Activated T-helper 1 cell treated with anti-CD3 and anti-CD28 coated beads, Interleukin-2, amount 50 U/mL, for 16 hours (primary cell): ENCODE measurements at regions not wholly inside any gene's neighbourhood (a gene's known extent, or its start where the extent isn't known, plus 50 kb on each side); places are given as distances from the start of the nearest gene placed in this dataset.
A peak's percentile ranks its signal among the peaks of the same experiment; 100 is the strongest.

ENCODE experiments used
- DNase-seq, 2 donors: peaks; one replicate each; pipeline ENCODE4 v3.0.0-alpha.2; 2020; ENCODE audit warnings: low read depth in 1 of 2, low spot score in 1 of 2

- DNase-seq = no peak
Observed at GRCh38 chr13:30151388-30151787, 156.0 kb downstream of the KATNAL1 start.

- no peak for DNase-seq
Observed at GRCh38 chr13:30149248-30149647, 158.1 kb downstream of the KATNAL1 start.

- no peak for DNase-seq
Observed at GRCh38 chr13:30148786-30149185, 158.6 kb downstream of the KATNAL1 start.

GRCh38 chr13:30148171-30148754 lies 159.1 kb downstream of the KATNAL1 start:
- DNase-seq = no peak

- DNase-seq = no peak
Observed at GRCh38 chr13:30147421-30147820, 159.9 kb downstream of the KATNAL1 start.

- no peak for DNase-seq
Observed at GRCh38 chr13:30147015-30147414, 160.3 kb downstream of the KATNAL1 start.

DNA sequence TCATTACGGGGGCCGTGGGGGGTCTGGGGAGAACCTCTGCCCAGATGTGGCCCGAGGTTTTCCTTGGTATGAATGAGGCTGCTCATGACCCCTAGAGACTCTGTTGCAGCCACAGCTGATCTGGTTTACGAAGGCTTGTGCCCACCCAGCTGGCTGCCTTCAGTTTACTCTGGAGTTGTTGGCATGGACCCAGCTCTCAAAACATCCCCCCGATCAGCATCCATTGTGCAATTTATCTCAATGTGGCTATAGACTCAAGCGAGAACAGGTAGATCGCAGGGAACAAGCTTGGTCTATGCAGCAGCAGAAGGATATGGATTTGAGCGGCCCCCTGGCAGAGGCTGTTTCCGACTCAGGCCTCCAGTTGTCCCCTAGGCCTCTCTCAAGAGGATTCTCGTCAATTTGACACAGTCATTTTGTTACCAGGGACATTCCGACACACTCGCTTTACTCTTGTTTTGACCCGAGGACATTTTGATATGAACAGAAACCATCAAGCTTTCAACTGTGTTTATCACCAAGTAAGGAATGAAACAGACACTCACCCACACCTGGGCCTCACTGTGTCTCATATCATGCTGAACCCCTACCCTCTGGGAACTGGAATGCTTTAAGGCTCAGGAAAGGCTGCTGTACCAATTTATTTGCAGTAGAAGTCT lies 161.5 kb downstream of the KATNAL1 start:
- no peak for DNase-seq

DNA sequence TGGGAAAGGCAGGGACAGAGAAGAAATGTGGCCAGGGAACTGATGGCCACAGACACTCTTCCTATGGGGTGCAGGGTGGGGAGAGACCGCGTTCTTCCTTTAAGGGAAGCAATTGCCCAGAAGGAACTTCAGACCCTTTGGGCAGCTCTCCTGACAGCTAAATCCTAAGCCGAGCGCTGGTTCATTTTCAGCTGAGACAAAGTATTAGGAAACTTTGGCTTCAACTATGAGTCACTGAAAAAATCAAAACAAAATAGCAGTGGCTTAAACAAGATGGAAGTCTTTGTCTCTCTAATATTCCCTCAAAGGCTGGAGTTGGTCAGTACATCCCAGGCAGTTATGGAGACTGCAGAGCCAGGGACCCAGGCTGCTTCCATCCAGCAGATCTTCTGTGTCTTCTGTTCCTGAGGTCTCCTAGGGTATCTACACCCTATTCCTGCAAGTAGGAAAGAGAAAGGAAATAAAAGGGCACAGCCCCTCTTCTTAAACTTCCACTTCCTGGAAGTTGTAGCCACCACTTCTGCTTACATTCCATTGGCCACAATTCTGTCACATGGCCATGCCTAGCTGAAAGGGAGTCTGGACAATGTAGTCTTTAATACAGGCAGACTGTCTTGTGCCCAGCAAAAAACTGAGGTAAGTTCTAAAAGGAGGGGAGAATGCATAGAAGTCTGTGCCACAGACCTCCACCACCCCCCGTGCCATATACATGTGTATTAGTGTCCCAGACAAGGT lies 163.5 kb downstream of the KATNAL1 start:
- no peak for DNase-seq

- no peak for DNase-seq
Observed at GRCh38 chr13:30142486-30143211, 164.7 kb downstream of the KATNAL1 start.

- DNase-seq = no peak
Observed at GRCh38 chr13:30141775-30142485, 165.4 kb downstream of the KATNAL1 start.

GRCh38 chr13:30140973-30141372 lies 166.4 kb downstream of the KATNAL1 start:
- DNase-seq = no peak

GRCh38 chr13:30138511-30138910 lies 168.8 kb downstream of the KATNAL1 start:
- DNase-seq = no peak

GRCh38 chr13:30135868-30136267 lies 171.5 kb downstream of the KATNAL1 start:
- no peak for DNase-seq

GRCh38 chr13:30135351-30135750 lies 172.0 kb downstream of the KATNAL1 start:
- no peak for DNase-seq

GRCh38 chr13:30134578-30134977 lies 172.8 kb downstream of the KATNAL1 start:
- DNase-seq = no peak

DNA sequence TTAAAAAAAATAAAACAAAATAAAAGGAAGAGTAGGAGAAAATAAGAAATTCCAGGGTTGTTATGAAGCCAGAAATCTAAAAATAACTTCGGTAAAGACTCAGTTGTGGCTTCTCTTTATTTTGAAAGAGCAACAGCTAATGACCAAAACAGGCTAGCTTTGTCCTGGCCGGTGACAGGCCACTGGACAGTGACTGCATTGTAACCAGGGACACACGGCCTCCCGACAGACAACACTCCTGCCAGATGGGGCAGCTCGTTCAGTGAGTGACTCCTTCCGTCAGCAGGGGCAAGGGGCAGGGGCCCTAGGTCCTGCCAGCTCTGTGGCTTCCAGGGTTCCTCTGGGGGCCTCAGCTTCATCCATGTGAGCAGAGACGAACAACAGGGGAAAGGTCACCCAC lies 173.4 kb downstream of the KATNAL1 start:
- DNase-seq = no peak

- no peak for DNase-seq
Observed at GRCh38 chr13:30133554-30133912, 173.8 kb downstream of the KATNAL1 start.

DNA sequence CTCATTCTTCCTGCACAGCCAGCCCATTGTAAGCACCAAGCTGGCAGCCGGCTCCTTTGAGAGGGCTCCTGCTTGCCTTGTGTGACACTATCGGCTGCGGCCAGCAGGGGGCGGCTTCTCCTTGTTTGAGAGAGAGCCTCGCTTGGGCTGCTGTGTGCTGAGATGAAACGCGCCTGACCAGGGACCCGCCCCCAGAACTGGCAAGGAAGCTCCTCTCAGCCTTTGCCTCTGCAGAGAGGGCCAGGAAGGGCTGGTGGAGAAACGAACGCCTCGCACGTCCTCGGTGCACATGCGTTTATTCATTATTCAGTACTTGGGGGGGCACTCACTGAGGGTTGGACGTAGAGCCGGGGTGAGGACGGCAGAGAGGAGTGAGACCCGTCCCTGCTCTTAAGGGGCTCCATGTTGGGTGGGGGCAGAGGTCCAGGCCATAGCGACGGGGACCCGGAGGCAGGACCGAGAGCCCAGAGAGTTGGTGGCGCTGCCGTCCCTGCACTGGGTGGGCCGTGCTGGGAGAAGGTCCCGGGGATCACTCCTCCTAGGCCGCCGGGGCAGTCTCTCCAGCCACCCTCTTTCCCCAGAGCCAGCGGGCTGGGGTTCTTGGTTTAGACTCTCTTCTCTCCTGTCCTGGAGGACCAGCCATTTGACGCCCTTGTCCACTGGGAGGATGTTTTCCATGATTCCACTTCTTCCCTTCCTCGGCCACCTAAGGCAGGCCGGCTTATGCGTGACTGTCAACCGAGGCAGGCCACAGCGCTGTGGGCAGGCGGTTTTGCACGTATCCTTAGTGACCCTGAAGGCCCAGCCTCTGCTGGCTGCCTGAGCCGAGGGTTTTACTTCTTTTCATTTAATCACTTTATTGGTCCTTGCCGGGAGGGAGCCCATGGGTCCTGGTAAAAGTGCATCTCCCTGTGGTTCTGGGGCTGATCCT lies 174.5 kb downstream of the KATNAL1 start:
- peak; percentile 89 to 99 for DNase-seq

DNA sequence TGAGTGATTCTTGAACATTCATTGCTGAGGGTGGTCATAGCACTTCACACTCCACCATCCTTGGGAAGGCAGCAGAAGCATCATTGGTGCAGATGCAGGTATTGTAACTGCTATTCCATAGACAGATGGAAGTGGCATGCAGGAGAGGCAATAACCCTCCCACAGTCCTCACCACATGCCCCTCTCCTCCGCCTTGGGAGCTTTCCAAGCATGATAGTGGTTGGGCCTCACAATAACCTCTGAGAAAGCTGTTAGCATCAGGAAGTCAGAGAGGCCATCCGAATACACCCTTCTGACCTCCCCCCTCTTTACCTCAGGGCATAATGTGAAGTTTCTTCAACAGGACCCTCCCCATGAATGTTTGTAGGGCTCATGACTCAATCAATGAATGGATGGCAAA lies 177.9 kb downstream of the KATNAL1 start:
- no peak for DNase-seq

DNA sequence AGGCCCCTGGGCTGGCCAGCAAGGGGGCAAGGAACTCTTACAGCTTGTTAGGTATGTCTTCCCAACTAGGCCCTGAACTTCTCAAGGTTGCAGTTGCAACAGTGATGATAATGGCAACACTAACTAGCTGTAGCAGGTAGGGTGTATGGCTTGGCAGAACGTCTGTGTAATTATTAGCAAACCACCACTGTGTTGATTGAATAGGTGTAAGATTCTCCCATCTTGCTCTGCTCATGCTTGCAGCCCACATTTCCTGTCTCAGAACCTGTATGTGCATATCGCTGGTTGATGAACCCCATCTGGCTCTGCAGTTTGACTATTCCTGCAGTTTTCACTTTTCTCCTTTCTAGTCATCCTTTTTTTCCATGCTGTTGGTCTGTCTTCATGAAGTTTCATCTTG lies 178.8 kb downstream of the KATNAL1 start:
- no peak for DNase-seq
